Loucy (cell line): ENCODE measurements at regions not wholly inside any gene's neighbourhood (a gene's known extent, or its start where the extent isn't known, plus 50 kb on each side); places are given as distances from the start of the nearest gene placed in this dataset.

Source experiments
- H2AFZ ChIP-seq: fragments of 200-600 bp; sonication (generic); 2 replicates; pipeline ENCODE4 v1.6.0; 2016; ENCODE audit warnings: antibody characterized with exemption, mild to moderate bottlenecking, low read length, moderate library complexity
- H3F3A ChIP-seq: fragments of 200-600 bp; 2 replicates; pipeline ENCODE4 v1.6.0; 2016; ENCODE audit warnings: antibody characterized with exemption, low read depth, mild to moderate bottlenecking
- H3K27me3 ChIP-seq: fragments of 200-600 bp; sonication (generic); 2 replicates; pipeline ENCODE4 v1.6.1; 2014; ENCODE audit warnings: low read length, mild to moderate bottlenecking; ENCODE audit not compliant: insufficient read depth, poor library complexity, severe bottlenecking
- H3K36me3 ChIP-seq: fragments of 200-600 bp; sonication (generic); 2 replicates; pipeline ENCODE4 v1.6.1; 2016; ENCODE audit warnings: low read length; ENCODE audit not compliant: insufficient read depth
- H3K4me1 ChIP-seq: fragments of 200-600 bp; sonication (generic); 2 replicates; pipeline ENCODE4 v1.5.1; 2014; ENCODE audit warnings: low read length, mild to moderate bottlenecking; ENCODE audit not compliant: insufficient read depth, poor library complexity, severe bottlenecking
- H3K4me2 ChIP-seq: fragments of 200-600 bp; sonication (generic); 2 replicates; pipeline ENCODE4 v1.6.0; 2014; ENCODE audit warnings: antibody characterized with exemption, low read length, low read depth, mild to moderate bottlenecking; ENCODE audit not compliant: poor library complexity, severe bottlenecking
- H3K4me3 ChIP-seq: fragments of 200-600 bp; sonication (generic); 2 replicates; pipeline ENCODE4 v1.5.1; 2014; ENCODE audit warnings: low read length, mild to moderate bottlenecking, mixed read lengths; ENCODE audit not compliant: poor library complexity, severe bottlenecking
- H3K79me2 ChIP-seq: fragments of 200-600 bp; sonication (generic); 2 replicates; pipeline ENCODE4 v1.6.1; 2014; ENCODE audit warnings: low read length; ENCODE audit not compliant: insufficient read depth
- H3K9ac ChIP-seq: fragments of 200-600 bp; sonication (generic); 2 replicates; pipeline ENCODE4 v1.6.0; 2014; ENCODE audit warnings: mild to moderate bottlenecking, low read depth, low read length, moderate library complexity; ENCODE audit not compliant: poor library complexity, severe bottlenecking
- H3K9me2 ChIP-seq: fragments of 200-600 bp; sonication (generic); replicated peaks from 2 replicates; pipeline ENCODE4 v1.6.1; 2016; ENCODE audit warnings: low read depth, low read length, mixed read lengths
- H3K9me3 ChIP-seq: fragments of 200-600 bp; sonication (generic); 2 replicates; pipeline ENCODE4 v1.6.1; 2014; ENCODE audit warnings: mild to moderate bottlenecking, antibody characterized with exemption, low read length, low read depth; ENCODE audit not compliant: insufficient read depth
- H4K20me1 ChIP-seq: fragments of 200-600 bp; sonication (generic); 2 replicates; pipeline ENCODE4 v1.6.0; 2014; ENCODE audit warnings: antibody characterized with exemption, low read length, mild to moderate bottlenecking; ENCODE audit not compliant: insufficient read depth, poor library complexity, severe bottlenecking
- CTCF ChIP-seq: fragments of 200-600 bp; sonication (generic); conservative IDR thresholded peaks from 2 replicates; pipeline ENCODE4 v1.5.1; 2014; ENCODE audit warnings: mild to moderate bottlenecking, antibody characterized with exemption, low read length
- EZH2phosphoT487 ChIP-seq: fragments of 200-600 bp; IDR thresholded peaks from 2 replicates; pipeline ENCODE4 v1.6.1; 2018; ENCODE audit warnings: antibody characterized with exemption, mild to moderate bottlenecking, moderate library complexity, borderline replicate concordance

- Histone ChIP-seq H4K20me1 (no peaks in the 10 kb centered on the region), H3K9ac (no peak overlapping the region), H3K9me3 (no peaks in the 10 kb centered on the region), H3K79me2 (no peaks in the 10 kb centered on the region), H3K4me2 (no peak overlapping the region), H3K27me3 (no peaks in the 10 kb centered on the region), H3K4me3 (no peak overlapping the region), H3K9me2 (no peaks in the 10 kb centered on the region), H3F3A (no peaks in the 10 kb centered on the region), H2AFZ (no peak overlapping the region), H3K36me3 (no peaks in the 10 kb centered on the region), H3K4me1 (no peaks in the 10 kb centered on the region)
- TF ChIP-seq EZH2phosphoT487, result no peak
- TF ChIP-seq CTCF, result no peak
Measured at GRCh38 chr4:82063017-82063416, 310.8 kb downstream of the HNRNPD start.

- Histone ChIP-seq H2AFZ (no peak overlapping the region), H3F3A (no peaks in the 10 kb centered on the region), H3K79me2 (no peaks in the 10 kb centered on the region), H3K9me3 (no peaks in the 10 kb centered on the region), H3K9me2 (no peaks in the 10 kb centered on the region), H3K9ac (no peak overlapping the region), H3K36me3 (no peaks in the 10 kb centered on the region), H4K20me1 (no peaks in the 10 kb centered on the region), H3K4me1 (no peaks in the 10 kb centered on the region), H3K27me3 (no peaks in the 10 kb centered on the region), H3K4me3 (no peak overlapping the region), H3K4me2 (no peak overlapping the region)
- TF ChIP-seq EZH2phosphoT487 (no peak), CTCF (no peak)
Measured at GRCh38 chr4:82057990-82058544, 315.7 kb downstream of the HNRNPD start.

- Histone ChIP-seq H4K20me1 (no peaks in the 10 kb centered on the region), H3K27me3 (no peaks in the 10 kb centered on the region), H3K4me2 (no peak overlapping the region), H3F3A (no peaks in the 10 kb centered on the region), H3K4me1 (no peaks in the 10 kb centered on the region), H3K4me3 (no peak overlapping the region), H3K9me2 (no peaks in the 10 kb centered on the region), H3K79me2 (no peaks in the 10 kb centered on the region), H2AFZ (no peak overlapping the region), H3K9ac (no peak overlapping the region), H3K9me3 (no peaks in the 10 kb centered on the region), H3K36me3 (no peaks in the 10 kb centered on the region)
- no peak for TF ChIP-seq EZH2phosphoT487
- TF ChIP-seq CTCF, result no peak
Measured at GRCh38 chr4:82055156-82055555, 318.6 kb downstream of the HNRNPD start.
